GM12878 (cell line): ENCODE measurements at regions not wholly inside any gene's neighbourhood (a gene's known extent, or its start where the extent isn't known, plus 50 kb on each side); places are given as distances from the start of the nearest gene placed in this dataset.

Experiments used
- ATAC-seq: fragments of 200-7000 bp; cut with Tn5 transposase; 3 replicates; pipeline ENCODE4 v1.9.1; 2020; ENCODE audit warnings: mild to moderate bottlenecking, moderate library complexity
- BruUV-seq: library from RNA; stranded (reverse); fragments of 400-500 nt; replicated peaks from 2 replicates; lab custom pipeline; 2021; lab: Mats Ljungman, UMichigan
- CTCF ChIA-PET: fragments of 300-600 bp; sonication (Branson Sonifier 250); formaldehyde crosslinking; extraction: SDS; loops from one replicate; lab custom pipeline; 2021; ENCODE audit warnings: inconsistent platforms; lab: Yijun Ruan, JAX
- POLR2A ChIA-PET: fragments of 350-600 bp; formaldehyde crosslinking; extraction: SDS; loops from one replicate; lab custom pipeline; 2021; ENCODE audit warnings: inconsistent platforms; lab: Charles Lee
- RAD21 ChIA-PET: fragments of 300-600 bp; sonication (Branson Sonifier 250); formaldehyde crosslinking; loops from one replicate; lab custom pipeline; 2023; ENCODE audit warnings: antibody characterized with exemption; ENCODE audit not compliant: unreplicated experiment; lab: Charles Lee
- SMC1A ChIA-PET: fragments of 300-600 bp; sonication (Branson Sonifier 250); formaldehyde crosslinking; loops from one replicate; lab custom pipeline; 2023; ENCODE audit not compliant: unreplicated experiment, uncharacterized antibody; lab: Charles Lee
- DNase-seq: peaks from one replicate; pipeline ENCODE4 v3.0.0-alpha.2; 2011; ENCODE audit warnings: low read depth, low spot score
- FAIRE-seq: peaks from 3 replicates; lab custom pipeline; 2011; peaks lifted over from hg19 to GRCh38; lab: Jason Lieb, UNC
- H2AFZ ChIP-seq: 2 replicates; pipeline ENCODE4 v1.6.0; 2011; ENCODE audit warnings: low read depth, low read length, control low read depth; ENCODE audit not compliant: control insufficient read depth
- H3K27ac ChIP-seq: 2 replicates; pipeline ENCODE4 v1.5.1; 2011; ENCODE audit warnings: control low read depth; ENCODE audit not compliant: control insufficient read depth, insufficient read depth
- H3K27me3 ChIP-seq, 2 experiments: replicated peaks in 1 of 2; 2 replicates each; pipeline versions ENCODE4 v1.6.0 to v1.6.1; 2011; ENCODE audit warnings: low read length in 1 of 2; ENCODE audit not compliant: control insufficient read depth in 2 of 2, insufficient read depth in 2 of 2
- H3K36me3 ChIP-seq, 2 experiments: 2 replicates each; pipeline ENCODE4 v1.5.1; 2011; ENCODE audit warnings: low read length in 1 of 2; ENCODE audit not compliant: control insufficient read depth in 2 of 2, insufficient read depth in 2 of 2
- H3K4me1 ChIP-seq: 2 replicates; pipeline ENCODE4 v1.6.1; 2011; ENCODE audit warnings: mild to moderate bottlenecking, low read length, moderate library complexity, mixed read lengths; ENCODE audit not compliant: control insufficient read depth, insufficient read depth
- H3K4me2 ChIP-seq: 2 replicates; pipeline ENCODE4 v1.6.0; 2011; ENCODE audit warnings: control low read depth; ENCODE audit not compliant: control insufficient read depth, insufficient read depth
- H3K4me3 ChIP-seq: fragments of 200-600 bp; sonication (generic); 2 replicates; pipeline ENCODE4 v1.5.1; 2016
- H3K79me2 ChIP-seq: 2 replicates; pipeline ENCODE4 v1.6.0; 2011; ENCODE audit warnings: low read length; ENCODE audit not compliant: control insufficient read depth, insufficient read depth
- H3K9ac ChIP-seq: 2 replicates; pipeline ENCODE4 v1.8.0; 2011; ENCODE audit warnings: low read length, control low read depth, mixed read lengths; ENCODE audit not compliant: control insufficient read depth, insufficient read depth
- H3K9me3 ChIP-seq: replicated peaks from 3 replicates; pipeline ENCODE4 v1.5.1; 2011; ENCODE audit warnings: mild to moderate bottlenecking, low read length; ENCODE audit not compliant: control insufficient read depth, insufficient read depth
- H4K20me1 ChIP-seq: 2 replicates; pipeline ENCODE4 v1.6.0; 2011; ENCODE audit not compliant: control insufficient read depth, insufficient read depth
- BRCA1 ChIP-seq: IDR thresholded peaks from 2 replicates; pipeline ENCODE4 v1.6.1; 2011; ENCODE audit warnings: low read depth, low read length, improper control_type of control experiment
- CREM ChIP-seq: IDR thresholded peaks from 2 replicates; pipeline ENCODE4 v1.6.1; 2014; ENCODE audit warnings: antibody characterized with exemption, low read depth
- FOXK2 ChIP-seq: fragments of 450-650 bp; IDR thresholded peaks from 2 replicates; pipeline ENCODE4 v1.6.1; 2017; ENCODE audit warnings: mild to moderate bottlenecking, moderate library complexity
- HDAC2 ChIP-seq: fragments of 200-600 bp; sonication (generic); IDR thresholded peaks from 2 replicates; pipeline ENCODE4 v1.6.1; 2017
- RFX5 ChIP-seq: IDR thresholded peaks from 2 replicates; pipeline ENCODE4 v1.6.1; 2011; ENCODE audit warnings: low read depth, low read length, improper control_type of control experiment
- STAT1 ChIP-seq: fragments of 450-650 bp; conservative IDR thresholded peaks from 2 replicates; pipeline ENCODE4 v1.6.1; 2014; ENCODE audit warnings: antibody characterized with exemption, mild to moderate bottlenecking
- SUPT20H ChIP-seq: IDR thresholded peaks from 2 replicates; pipeline ENCODE4 v1.6.1; 2011; ENCODE audit warnings: low read depth, mild to moderate bottlenecking, low read length, moderate library complexity, borderline replicate concordance; ENCODE audit not compliant: control insufficient read depth
- ZNF622 ChIP-seq: fragments of 450-650 bp; IDR thresholded peaks from 2 replicates; pipeline ENCODE4 v1.6.1; 2017; ENCODE audit warnings: mild to moderate bottlenecking, inconsistent platforms
- WGBS: methylation state at CpG from one replicate; pipeline ENCODE4 v1.1.6; 2016; ENCODE audit warnings: low lambda C conversion rate; ENCODE audit not compliant: insufficient replicate concordance, insufficient coverage; ENCODE audit errors: missing lambda C conversion rate; 5-methylcytosine and 5-hydroxymethylcytosine counted together
- in situ Hi-C: fragments of 300-500 bp; cut with MboI; formaldehyde crosslinking; loops from 9 replicates; pipeline ENCODE4 v1.14.3; 2018; ENCODE audit warnings: mixed read lengths
- intact Hi-C: fragments of 100-400 bp; cut with micrococcal nuclease; formaldehyde crosslinking; loops from one replicate; pipeline ENCODE4 v1.14.2; 2022; ENCODE audit not compliant: unreplicated experiment
- TF ChIP-seq, protein P1 (sequence below): IDR thresholded peaks from 2 replicates; pipeline ENCODE4 v1.6.1; 2012; ENCODE audit warnings: low read depth, low read length, improper control_type of control experiment
- TF ChIP-seq, protein P2 (sequence below): fragments of 450-650 bp; IDR thresholded peaks from 2 replicates; pipeline ENCODE4 v1.6.1; 2016; ENCODE audit warnings: mild to moderate bottlenecking
- TF ChIP-seq, protein P3 (sequence below): fragments of 450-650 bp; IDR thresholded peaks from 2 replicates; pipeline ENCODE4 v1.6.1; 2016; ENCODE audit warnings: mild to moderate bottlenecking, moderate library complexity, borderline replicate concordance
- TF ChIP-seq, protein P4 (sequence below): fragments of 450-650 bp; IDR thresholded peaks from 2 replicates; pipeline ENCODE4 v1.6.1; 2014; ENCODE audit warnings: mild to moderate bottlenecking

DNA sequence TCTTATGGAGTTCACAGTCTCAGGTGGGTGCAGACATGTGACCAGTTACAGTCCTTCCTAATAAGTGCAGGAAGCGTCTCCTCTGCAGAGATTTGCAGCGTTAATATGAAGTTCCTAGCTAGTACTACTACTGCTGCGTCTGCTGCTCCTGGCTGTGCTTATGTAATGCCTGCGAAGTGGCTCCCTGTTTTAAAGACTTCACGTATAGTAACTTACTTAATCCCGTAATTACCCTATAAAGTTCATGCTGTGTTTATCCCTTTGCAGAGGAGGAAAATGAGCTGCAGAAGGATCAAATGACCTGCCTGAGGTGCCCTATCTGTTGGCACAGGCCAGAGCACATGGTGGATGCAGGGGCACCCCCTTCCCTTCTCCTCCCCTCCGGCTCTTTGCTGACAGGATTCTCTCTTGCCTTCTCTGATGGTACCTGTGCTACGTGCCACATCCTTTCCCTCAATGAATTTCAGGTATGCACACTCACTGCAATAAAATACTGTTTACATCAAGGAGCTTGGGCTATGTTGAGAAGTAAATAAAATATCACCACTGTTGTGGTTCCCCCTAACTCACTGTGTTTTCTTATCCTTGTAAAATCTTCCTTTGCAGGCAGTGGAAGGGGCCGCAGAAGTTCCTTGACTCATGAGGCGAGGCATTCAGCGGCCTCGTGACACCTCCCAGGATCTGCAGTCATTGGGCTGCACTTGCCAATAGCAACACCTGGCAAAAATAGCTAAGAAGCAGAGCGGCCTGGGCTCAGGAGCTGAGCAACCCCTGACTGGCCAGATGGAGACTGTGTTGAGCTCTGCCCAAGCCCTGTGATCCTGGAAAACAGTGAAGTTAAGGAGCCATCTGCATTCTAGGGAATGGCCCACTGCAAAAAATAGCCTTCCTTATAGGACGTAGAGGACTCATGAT, 188.9 kb upstream of the ATP10A start:
- RAD21 ChIA-PET, result no interaction called here
- Histone ChIP-seq H4K20me1 (no peaks in the 10 kb centered on the region), H3K27me3 (no peaks in the 10 kb centered on the region), H3K4me2 (no peak overlapping the region), H3K4me1 (no peaks in the 10 kb centered on the region), H3K79me2 (no peaks in the 10 kb centered on the region), H3K9me3 (no peaks in the 10 kb centered on the region; the same call in 2 of the 3 replicates), H3K27ac (no peak overlapping the region), H2AFZ (no peak overlapping the region), H3K4me3 (no peak overlapping the region), H3K9ac (no peak overlapping the region), H3K36me3 (no peaks in the 10 kb centered on the region)
- FAIRE-seq (no peak), ATAC-seq (no peak), DNase-seq (no peak)
- no TSS peak for BruUV-seq
- 30% methylated on average over 14 of the region's 14 CpGs for WGBS
- CTCF ChIA-PET, result no interaction called here
- intact Hi-C loops, result no loop called here
- SMC1A ChIA-PET, result no interaction called here
- TF ChIP-seq ZNF622, result no peak
- TF ChIP-seq HDAC2, result no peak
- no peak for TF ChIP-seq RFX5
- no peak for TF ChIP-seq SUPT20H
- no peak for TF ChIP-seq STAT1
- TF ChIP-seq, protein P1, sequence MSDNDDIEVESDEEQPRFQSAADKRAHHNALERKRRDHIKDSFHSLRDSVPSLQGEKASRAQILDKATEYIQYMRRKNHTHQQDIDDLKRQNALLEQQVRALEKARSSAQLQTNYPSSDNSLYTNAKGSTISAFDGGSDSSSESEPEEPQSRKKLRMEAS, result no peak
- TF ChIP-seq CREM, result no peak
- TF ChIP-seq FOXK2, result no peak
- TF ChIP-seq BRCA1, result no peak
- TF ChIP-seq, protein P2, sequence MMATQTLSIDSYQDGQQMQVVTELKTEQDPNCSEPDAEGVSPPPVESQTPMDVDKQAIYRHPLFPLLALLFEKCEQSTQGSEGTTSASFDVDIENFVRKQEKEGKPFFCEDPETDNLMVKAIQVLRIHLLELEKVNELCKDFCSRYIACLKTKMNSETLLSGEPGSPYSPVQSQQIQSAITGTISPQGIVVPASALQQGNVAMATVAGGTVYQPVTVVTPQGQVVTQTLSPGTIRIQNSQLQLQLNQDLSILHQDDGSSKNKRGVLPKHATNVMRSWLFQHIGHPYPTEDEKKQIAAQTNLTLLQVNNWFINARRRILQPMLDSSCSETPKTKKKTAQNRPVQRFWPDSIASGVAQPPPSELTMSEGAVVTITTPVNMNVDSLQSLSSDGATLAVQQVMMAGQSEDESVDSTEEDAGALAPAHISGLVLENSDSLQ, result no peak
- TF ChIP-seq, protein P3, sequence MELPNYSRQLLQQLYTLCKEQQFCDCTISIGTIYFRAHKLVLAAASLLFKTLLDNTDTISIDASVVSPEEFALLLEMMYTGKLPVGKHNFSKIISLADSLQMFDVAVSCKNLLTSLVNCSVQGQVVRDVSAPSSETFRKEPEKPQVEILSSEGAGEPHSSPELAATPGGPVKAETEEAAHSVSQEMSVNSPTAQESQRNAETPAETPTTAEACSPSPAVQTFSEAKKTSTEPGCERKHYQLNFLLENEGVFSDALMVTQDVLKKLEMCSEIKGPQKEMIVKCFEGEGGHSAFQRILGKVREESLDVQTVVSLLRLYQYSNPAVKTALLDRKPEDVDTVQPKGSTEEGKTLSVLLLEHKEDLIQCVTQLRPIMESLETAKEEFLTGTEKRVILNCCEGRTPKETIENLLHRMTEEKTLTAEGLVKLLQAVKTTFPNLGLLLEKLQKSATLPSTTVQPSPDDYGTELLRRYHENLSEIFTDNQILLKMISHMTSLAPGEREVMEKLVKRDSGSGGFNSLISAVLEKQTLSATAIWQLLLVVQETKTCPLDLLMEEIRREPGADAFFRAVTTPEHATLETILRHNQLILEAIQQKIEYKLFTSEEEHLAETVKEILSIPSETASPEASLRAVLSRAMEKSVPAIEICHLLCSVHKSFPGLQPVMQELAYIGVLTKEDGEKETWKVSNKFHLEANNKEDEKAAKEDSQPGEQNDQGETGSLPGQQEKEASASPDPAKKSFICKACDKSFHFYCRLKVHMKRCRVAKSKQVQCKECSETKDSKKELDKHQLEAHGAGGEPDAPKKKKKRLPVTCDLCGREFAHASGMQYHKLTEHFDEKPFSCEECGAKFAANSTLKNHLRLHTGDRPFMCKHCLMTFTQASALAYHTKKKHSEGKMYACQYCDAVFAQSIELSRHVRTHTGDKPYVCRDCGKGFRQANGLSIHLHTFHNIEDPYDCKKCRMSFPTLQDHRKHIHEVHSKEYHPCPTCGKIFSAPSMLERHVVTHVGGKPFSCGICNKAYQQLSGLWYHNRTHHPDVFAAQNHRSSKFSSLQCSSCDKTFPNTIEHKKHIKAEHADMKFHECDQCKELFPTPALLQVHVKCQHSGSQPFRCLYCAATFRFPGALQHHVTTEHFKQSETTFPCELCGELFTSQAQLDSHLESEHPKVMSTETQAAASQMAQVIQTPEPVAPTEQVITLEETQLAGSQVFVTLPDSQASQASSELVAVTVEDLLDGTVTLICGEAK, result no peak
- TF ChIP-seq, protein P4, sequence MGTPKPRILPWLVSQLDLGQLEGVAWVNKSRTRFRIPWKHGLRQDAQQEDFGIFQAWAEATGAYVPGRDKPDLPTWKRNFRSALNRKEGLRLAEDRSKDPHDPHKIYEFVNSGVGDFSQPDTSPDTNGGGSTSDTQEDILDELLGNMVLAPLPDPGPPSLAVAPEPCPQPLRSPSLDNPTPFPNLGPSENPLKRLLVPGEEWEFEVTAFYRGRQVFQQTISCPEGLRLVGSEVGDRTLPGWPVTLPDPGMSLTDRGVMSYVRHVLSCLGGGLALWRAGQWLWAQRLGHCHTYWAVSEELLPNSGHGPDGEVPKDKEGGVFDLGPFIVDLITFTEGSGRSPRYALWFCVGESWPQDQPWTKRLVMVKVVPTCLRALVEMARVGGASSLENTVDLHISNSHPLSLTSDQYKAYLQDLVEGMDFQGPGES, result no peak
- in situ Hi-C loops, result no loop called here
- POLR2A ChIA-PET, result no interaction called here
